ENCODE measurements at regions not wholly inside any gene's neighbourhood (a gene's known extent, or its start where the extent isn't known, plus 50 kb on each side); places are given as distances from the start of the nearest gene placed in this dataset.

GRCh38 chr3:35292568-35292967, 346.8 kb upstream of the ARPP21 start:
- TF ChIP-seq CTCF (IDR thresholded peaks at IDR 0.05) (no peak), POLR2A (IDR thresholded peaks at IDR 0.05) (no peak)
